GM18861 (cell line): ENCODE measurements at regions not wholly inside any gene's neighbourhood (a gene's known extent, or its start where the extent isn't known, plus 50 kb on each side); places are given as distances from the start of the nearest gene placed in this dataset.

Source experiments
- ATAC-seq: cut with Tn5 transposase; IDR thresholded peaks from one replicate; pipeline ENCODE4 v1.9.1; 2021; ENCODE audit not compliant: unreplicated experiment

- no peak for ATAC-seq
Measured at GRCh38 chr3:31367518-31367917, 165.2 kb upstream of the STT3B start.

GRCh38 chr3:31369637-31370379, 162.9 kb upstream of the STT3B start:
- ATAC-seq, result no peak

- no peak for ATAC-seq
Measured at GRCh38 chr3:31370380-31370666, 162.4 kb upstream of the STT3B start.

- no peak for ATAC-seq
Measured at GRCh38 chr3:31370681-31371080, 162.0 kb upstream of the STT3B start.

- no peak for ATAC-seq
Measured at GRCh38 chr3:31371484-31372177, 161.1 kb upstream of the STT3B start.

GRCh38 chr3:31373681-31374080, 159.0 kb upstream of the STT3B start:
- no peak for ATAC-seq

GRCh38 chr3:31377045-31377642, 155.6 kb upstream of the STT3B start:
- no peak for ATAC-seq

GRCh38 chr3:31378231-31378630, 154.5 kb upstream of the STT3B start:
- no peak for ATAC-seq

- ATAC-seq, result no peak
Measured at GRCh38 chr3:31379598-31379997, 153.1 kb upstream of the STT3B start.

- ATAC-seq, result no peak
Measured at GRCh38 chr3:31382856-31383255, 149.9 kb upstream of the STT3B start.

GRCh38 chr3:31384117-31384516, 148.6 kb upstream of the STT3B start:
- no peak for ATAC-seq

GRCh38 chr3:31389939-31390338, 142.8 kb upstream of the STT3B start:
- no peak for ATAC-seq

GRCh38 chr3:31390466-31390865, 142.3 kb upstream of the STT3B start:
- no peak for ATAC-seq

- ATAC-seq, result no peak
Measured at GRCh38 chr3:31391150-31391549, 141.6 kb upstream of the STT3B start.

- no peak for ATAC-seq
Measured at GRCh38 chr3:31392568-31392967, 140.2 kb upstream of the STT3B start.

GRCh38 chr3:31399271-31399670, 133.5 kb upstream of the STT3B start:
- ATAC-seq, result no peak

- ATAC-seq, result no peak
Measured at GRCh38 chr3:31402117-31402516, 130.6 kb upstream of the STT3B start.

- no peak for ATAC-seq
Measured at GRCh38 chr3:31403197-31403596, 129.5 kb upstream of the STT3B start.

GRCh38 chr3:31404871-31405270, 127.9 kb upstream of the STT3B start:
- no peak for ATAC-seq

GRCh38 chr3:31405515-31405914, 127.2 kb upstream of the STT3B start:
- ATAC-seq, result no peak

GRCh38 chr3:31406896-31407295, 125.8 kb upstream of the STT3B start:
- no peak for ATAC-seq

- no peak for ATAC-seq
Measured at GRCh38 chr3:31407665-31408064, 125.1 kb upstream of the STT3B start.
